ENCODE measurements at regions not wholly inside any gene's neighbourhood (a gene's known extent, or its start where the extent isn't known, plus 50 kb on each side); places are given as distances from the start of the nearest gene placed in this dataset.
"Not testable (repeated sequence)": the region's sequence is repeated elsewhere in the genome, so short reads cannot be mapped to it uniquely, and the experiment has no call there.

DNA sequence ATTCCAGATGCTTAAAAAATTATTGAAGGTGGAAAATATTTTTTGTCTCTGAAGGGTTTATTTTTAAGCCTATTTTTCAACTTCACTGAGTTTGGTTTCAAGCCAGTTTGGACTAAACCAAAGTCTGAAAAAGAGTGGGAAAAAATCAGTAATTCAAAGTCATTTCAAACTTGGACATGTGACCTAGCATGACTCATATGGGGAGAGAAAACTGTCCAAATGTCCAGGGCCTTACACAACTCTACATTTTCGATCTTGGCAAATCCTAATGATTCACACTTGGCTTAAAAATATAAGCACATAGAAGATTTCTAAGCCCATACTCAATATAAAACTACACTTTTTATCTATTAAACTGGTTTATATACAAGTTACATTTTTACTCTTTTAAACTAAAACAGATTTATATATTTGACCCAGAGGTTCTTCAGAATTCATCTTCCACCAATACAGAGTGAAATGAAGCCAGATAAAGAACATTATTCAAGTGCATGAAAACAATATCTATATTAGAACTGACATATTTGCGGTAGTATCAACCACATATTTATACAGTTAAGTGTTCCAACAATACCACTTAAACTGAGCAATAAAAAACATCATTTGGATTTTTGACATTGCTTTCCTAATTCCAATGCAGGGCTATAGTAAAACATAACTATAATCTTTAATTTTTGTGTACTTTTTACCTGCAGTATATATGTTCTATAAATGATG is 110.3 kb upstream of the TCF21 start:
- no peak for DNase-seq (ENCODE audit: low read depth, low spot score)

DNA sequence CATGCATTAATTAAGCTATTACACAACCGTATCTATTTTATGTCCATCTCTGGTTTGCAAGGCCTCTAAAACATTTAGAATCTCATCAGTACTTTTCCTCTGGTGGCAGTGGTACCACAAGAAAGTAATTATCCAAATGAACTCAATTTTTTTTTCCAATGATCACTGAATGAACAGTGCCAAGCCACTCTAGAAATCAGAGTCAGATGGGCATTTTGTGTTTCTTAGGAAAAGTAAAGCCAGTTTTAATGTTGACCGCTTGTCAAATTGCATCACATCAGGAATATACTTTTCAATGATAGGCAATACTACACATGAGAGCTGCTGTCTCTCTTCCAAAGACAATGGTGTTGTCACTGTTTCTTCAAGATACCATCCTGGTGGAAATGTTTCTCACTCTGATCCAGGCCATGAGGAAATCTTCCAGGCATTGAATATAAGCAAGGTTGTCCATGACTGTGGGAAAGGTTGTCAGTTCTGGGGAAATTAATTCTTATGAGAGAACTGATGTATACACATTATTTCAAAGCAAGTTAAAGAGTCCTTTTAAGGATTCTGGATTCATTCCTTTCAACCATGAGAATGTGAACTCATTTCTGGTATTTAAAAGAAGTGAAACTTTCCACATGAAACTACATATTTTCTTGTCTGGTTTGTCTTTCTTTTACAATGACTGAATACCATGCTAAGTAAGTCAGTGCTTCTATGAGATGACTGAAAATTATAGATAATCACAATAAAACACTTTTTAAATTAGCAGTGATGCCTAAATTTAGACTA is 108.8 kb upstream of the TCF21 start:
- H3K27ac ChIP-seq, result no peak overlapping the region

More for the DNA sequence above, 110.3 kb upstream of the TCF21 start:
- no peak overlapping the region for H3K27ac ChIP-seq

DNA sequence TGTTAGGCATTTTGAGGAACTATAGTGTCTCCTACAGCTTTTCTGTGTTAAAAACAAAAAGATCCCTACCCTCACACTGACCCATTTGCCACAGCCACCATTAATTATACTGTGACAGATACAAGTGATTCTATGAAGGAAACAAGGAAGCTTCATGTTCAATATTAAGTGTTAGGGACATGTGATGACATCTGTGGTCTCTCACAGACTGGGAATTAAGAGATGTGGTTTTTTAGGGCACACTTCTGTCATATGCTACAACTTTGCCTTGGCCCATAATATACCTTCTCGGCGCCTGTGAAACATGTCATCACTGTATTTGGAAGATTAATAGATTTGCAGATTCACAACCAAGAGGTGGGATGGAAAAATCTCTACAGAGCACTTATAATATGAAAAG is 102.9 kb upstream of the TCF21 start:
- no peak overlapping the region for H3K27ac ChIP-seq
- DNase-seq (ENCODE audit: low read depth, low spot score), result no peak

More for the DNA sequence above, 108.8 kb upstream of the TCF21 start:
- DNase-seq (ENCODE audit: low read depth, low spot score), result no peak

DNA sequence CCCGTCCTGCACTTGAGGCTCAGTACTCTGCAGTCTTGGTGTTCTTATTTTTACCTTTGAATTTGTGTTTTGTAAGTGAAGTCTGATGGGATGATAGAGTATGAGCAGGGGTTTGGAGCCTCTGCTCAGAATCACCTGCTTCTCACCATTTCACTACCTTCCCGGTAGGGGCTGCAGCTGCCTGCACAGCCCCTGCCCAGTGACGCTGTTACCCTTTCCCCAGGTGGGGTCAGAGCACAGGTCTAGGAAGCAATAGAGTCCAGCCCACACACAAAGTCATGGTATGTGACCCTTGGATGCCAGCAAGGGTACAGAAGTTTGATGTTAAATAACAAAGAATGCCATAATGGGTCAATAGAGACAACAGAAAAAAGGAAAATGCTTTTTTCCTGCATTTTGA is 101.8 kb upstream of the TCF21 start:
- no peak for DNase-seq (ENCODE audit: low read depth, low spot score)

DNA sequence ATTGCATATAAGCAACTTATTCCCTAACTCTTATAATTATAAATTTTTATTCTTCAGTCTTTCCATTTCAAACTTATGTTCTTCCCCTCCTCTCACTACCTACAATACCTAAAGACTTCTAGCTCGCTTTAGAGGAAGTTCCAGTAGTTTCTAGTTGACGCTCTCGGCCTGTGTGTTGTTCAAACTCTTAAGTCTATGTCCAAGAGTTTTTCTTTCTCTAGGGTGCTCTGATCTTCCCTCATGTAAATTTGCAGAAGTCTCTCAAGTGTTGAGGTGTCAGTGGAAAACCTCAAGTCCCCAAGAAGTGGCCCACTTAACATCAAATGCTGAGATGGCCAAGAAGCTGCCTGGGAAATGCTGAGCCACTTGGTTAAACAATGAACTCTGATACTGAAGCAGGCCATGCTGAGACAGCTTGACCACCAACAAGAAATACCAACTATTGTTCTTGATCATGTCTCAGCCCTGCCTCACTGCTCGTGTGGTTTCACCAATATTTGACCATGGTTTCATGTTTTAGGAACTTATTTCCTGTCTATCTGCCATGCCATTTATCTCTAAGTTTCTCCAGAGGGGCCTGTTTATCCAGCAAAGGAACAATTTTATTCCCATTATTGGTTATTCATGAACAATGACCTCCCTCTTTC is 100.9 kb upstream of the TCF21 start:
- H3K27ac ChIP-seq, result no peak overlapping the region
- no peak for DNase-seq (ENCODE audit: low read depth, low spot score)

More for the DNA sequence above, 101.8 kb upstream of the TCF21 start:
- H3K27ac ChIP-seq, result no peak overlapping the region

DNA sequence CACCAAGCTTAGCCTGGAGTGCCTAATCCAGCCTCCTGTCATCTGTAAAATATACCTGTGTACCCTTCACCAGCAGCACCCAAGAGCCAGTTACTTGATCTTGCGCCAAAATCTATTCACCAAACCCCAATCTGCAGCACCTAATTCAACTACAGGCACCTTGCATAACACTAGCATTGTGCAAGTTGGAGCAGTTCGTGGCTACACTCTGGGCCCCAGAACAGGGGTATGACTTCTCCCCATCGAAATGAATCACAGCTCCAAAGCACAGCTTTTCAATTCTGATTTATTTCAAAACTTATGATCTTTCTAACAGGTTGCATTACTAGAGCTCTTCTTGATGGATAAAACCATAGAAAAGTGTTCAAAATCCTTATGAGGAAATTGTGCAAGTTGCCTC is 100.4 kb upstream of the TCF21 start:
- H3K27ac ChIP-seq, result no peak overlapping the region
- DNase-seq (ENCODE audit: low read depth, low spot score), result no peak

DNA sequence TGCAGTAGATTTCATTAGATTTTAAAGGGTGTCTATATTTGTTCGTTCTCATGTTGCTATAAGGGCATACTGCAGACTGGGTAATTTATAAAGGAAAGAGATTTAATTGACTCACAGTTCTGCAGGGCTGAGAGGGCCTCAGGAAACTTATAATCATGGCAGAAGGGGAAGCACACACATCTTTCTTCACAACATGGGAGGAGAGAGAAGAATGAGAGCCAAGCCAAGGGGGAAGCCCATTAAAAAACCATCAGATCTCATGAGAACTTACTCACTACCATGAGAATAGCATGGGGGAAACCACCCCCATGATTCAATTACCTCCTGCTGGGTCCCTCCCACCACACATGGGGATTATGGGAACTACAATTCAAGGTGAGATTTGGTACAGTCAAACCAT is 99.5 kb upstream of the TCF21 start:
- not testable (repeated sequence) for H3K27ac ChIP-seq; DNase-seq (ENCODE audit: low read depth, low spot score)

DNA sequence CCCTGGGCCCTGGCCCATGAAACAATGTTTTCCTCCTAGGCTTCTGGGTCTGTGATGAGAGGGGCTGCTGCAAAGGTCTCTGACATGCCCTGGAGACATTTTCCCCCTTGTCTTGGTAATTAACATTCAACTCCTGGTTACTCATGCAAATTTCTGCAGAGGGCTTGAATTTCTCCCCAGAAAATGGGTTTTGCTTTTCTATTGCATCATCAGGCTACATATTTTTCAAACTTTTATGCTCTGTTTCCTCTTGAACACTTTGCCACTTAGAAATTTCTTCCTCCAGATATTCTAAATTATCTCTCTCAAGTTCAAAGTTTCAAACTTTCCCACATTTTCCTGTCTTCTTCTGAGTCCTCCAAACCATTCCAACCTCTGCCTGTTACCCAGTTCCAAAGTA is 98.2 kb upstream of the TCF21 start:
- not testable (repeated sequence) for DNase-seq (ENCODE audit: low read depth, low spot score); H3K27ac ChIP-seq

DNA sequence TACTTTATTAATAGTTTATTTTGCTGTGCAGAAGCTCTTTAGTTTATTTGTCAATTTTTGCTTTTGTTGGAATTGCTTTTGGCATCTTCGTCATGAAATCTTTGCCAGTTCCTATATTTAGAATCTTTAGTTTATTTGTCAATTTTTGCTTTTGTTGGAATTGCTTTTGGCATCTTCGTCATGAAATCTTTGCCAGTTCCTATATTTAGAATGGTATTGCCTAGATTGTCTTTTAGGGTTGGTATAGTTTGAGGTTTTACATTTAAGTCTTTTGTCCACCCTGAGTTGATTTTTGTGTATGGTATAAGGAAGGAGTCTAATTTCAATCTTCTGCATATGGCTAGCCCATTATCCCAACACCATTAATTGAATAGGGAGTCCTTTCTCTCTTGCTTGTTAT is 93.9 kb upstream of the TCF21 start:
- DNase-seq (ENCODE audit: low read depth, low spot score); H3K27ac ChIP-seq: not testable (repeated sequence)

DNA sequence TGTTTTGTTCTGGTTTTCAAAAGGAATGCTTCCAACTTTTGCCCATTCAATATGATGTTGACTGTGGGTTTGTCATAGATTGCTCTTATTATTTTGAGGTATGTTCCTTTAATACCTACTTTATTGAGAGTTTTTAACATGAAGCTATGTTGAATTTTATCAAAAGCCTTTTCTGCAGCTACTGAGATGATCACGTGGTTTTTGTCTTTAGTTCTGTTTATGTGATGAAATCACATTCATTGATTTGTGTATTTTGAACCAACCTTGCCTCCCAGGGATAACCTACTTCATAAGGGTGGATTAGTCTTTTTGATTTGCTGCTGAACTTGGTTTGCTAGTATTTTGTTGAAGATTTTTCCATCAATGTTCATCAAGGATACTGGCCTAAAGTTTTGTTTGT is 92.7 kb upstream of the TCF21 start:
- no peak for DNase-seq (ENCODE audit: low read depth, low spot score)
- no peak overlapping the region for H3K27ac ChIP-seq

DNA sequence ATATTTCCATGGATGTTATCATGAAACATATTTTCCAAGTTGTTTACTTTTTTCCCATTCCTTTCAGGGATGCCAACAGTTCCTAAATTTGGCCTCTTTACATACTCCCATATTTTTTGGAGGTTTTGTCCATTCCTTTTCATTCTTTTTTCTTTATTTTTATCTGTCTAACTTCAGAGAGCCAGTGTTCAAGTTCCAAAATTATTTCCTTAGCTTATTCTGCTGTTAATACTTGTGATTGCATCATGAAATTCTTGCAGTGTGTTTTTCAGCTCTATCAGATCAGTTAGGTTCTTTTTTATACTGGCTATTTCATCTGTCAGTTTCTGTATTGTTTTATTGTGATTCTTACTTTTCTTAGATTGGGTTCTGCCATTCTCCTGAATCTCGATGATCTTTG is 89.9 kb upstream of the TCF21 start:
- no peak for DNase-seq (ENCODE audit: low read depth, low spot score)
- H3K27ac ChIP-seq, result no peak overlapping the region

DNA sequence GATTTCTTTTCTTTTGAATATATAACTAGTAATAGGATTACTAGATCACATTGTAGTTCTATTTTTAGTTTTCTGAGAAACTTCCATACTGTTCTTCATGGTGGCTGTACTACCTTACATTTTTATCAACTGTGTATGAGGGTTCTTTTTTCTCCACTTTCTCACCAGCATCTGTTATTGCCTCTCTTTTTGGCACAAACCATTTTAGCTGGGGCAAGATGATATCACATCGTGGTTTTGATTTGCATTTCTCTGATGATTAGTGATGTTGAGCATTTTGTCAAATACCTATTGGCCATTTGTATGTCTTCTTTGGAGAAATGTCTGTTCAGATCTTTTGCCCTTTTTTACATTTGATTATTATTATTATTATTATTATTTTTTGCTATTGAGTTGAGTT is 86.1 kb upstream of the TCF21 start:
- H3K27ac ChIP-seq, result no peak overlapping the region
- DNase-seq (ENCODE audit: low read depth, low spot score), result no peak

DNA sequence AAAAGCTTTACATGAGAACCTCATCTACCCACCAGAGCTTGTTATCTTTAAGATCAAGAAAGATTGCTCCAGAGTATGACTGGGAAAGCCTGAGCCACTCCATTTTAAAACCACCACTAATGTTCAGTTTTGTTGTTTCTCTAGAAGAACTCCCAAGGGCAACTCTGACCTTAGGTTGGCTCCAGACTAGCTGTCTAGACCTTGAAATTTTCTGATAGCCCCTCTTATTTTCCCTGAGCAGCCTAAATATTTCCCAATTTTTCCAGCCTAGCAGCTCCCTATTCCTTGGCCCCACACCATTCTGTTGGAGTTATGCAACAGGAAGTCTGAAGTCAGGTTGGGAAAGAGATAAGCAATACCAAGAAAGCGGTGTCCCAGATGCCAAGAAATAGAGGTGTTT is 84.6 kb upstream of the TCF21 start:
- DNase-seq (ENCODE audit: low read depth, low spot score), result no peak
- no peak overlapping the region for H3K27ac ChIP-seq

DNA sequence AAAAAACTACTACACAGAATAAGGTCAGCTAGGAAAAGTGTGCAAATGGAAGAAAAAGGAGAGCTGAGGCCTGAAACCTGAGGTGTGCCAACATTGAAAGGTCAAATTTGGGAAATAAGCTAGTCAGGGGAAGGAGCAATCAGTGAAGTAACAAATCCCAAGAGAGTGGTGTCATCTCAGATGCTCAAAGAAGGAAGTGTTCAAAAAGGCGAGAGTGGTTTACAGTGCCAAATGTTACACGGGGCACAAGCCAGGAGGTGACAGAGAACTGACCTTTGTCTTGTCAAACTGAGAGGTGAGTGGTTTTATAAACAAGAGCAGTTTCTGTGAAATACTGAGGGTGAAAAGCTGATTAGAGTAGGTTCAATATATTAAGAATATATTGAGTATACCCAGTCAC is 83.0 kb upstream of the TCF21 start:
- no peak for DNase-seq (ENCODE audit: low read depth, low spot score)
- H3K27ac ChIP-seq, result no peak overlapping the region

DNA sequence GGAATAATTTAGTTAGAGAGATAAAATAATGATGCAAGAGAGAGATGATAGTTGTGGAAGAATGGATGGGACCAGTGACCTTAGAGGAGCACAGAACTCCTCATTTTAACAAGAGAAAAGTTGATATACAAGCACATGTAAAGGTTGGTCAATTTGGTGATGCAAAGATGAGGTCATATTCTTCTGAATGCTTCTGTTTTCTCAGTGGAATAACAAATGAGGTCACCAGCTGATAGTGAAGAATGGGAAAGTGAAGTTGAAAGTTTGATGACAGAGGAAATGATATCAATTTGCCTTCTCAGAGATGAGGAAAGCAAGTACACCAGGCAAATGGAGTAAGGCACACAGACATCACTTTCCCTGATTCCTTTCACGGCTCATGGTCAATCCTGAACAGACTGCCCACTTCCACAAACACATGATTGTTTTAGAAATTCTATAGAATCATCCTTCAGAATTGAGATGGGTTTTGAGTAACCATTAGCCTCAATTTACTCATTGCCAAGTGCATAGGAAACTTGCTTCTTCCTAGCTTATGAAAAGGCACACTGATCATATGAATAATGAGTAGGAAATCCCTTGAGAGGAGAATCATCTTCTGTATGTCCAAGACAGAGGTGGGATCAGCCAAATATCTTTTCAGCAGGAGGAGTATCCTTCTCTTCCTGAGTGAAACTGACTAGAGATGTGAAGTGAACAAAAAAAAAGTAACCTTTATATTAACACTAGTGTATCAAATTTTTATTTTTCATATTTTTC is 82.4 kb upstream of the TCF21 start:
- no peak overlapping the region for H3K27ac ChIP-seq
- no peak for DNase-seq (ENCODE audit: low read depth, low spot score)

DNA sequence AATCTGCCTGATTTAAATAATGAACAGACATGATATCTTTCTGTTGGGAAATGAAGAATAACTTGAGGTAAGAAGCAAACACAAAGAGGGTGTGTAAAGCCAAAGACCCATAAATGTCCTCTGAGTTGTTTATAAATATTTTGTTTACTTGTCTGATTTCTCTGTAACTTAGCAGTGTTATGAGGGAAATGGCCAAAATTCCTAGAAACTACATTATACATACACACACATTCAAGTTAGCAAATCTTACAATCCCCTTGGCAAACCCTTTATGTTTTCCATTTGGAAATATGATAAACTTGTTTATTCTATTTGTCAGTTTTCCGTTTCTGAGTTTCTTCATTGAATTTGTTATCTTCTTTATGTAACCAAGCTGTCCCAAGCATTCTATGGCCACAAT is 81.4 kb upstream of the TCF21 start:
- H3K27ac ChIP-seq, result no peak overlapping the region
- no peak for DNase-seq (ENCODE audit: low read depth, low spot score)

DNA sequence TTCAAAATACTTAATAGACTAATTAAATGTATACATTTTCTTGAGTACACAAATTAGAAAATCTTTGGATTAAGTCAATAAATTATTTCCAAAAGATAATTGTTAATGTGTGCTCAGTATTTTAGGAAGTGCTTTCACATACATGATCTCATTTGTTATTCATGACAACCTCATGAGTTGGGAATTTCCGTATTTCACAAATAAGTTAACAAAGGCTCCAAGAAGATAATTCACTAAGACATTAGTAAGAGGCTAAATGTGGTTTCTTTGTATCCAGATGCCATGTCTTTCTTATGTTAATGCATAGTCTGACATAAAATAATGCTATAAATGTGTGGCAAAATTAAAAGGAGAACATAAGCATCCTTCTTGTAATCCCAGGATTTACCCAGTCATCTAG is 79.5 kb upstream of the TCF21 start:
- DNase-seq (ENCODE audit: low read depth, low spot score), result no peak
- peak overlapping the region; percentile 16 for H3K27ac ChIP-seq

DNA sequence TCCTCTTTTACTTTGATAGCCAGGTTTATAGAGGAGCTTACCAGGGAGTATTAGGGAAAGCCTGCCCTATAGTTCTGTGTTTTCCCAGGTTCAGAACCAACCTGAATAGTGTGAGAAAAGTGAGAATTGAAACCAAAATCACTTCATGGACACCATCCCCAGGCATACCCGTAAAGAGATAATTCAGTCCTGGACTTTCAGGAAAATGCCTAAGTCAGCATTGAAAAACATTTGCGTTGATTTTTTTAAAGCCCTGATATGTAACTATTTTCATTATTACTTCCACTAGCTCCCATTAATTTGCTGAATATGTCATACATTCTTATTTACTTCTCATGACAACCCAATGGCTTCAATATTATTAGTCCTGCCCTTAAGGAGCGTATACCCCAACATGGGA is 77.4 kb upstream of the TCF21 start:
- DNase-seq (ENCODE audit: low read depth, low spot score), result no peak
- H3K27ac ChIP-seq, result no peak overlapping the region

DNA sequence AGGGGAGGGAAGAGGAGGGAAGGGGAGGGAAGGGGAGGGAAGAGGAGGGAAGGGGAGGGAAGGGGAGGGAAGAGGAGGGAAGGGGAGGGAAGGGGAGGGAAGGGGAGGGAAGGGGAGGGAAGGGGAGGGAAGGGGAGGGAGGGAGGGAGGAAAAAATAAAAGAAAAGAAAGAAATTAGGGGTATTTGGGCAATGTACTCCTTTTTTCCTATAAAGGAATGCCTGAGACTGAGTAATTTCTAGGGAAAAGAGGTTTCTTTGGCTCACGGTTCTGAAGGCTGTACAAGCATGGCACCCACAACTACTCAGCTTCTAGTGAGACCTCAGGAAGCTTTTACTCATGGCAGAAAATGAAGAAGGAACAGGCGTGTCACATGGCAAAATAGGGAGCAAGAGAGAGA is 76.5 kb upstream of the TCF21 start:
- H3K27ac ChIP-seq; DNase-seq (ENCODE audit: low read depth, low spot score): not testable (repeated sequence)

DNA sequence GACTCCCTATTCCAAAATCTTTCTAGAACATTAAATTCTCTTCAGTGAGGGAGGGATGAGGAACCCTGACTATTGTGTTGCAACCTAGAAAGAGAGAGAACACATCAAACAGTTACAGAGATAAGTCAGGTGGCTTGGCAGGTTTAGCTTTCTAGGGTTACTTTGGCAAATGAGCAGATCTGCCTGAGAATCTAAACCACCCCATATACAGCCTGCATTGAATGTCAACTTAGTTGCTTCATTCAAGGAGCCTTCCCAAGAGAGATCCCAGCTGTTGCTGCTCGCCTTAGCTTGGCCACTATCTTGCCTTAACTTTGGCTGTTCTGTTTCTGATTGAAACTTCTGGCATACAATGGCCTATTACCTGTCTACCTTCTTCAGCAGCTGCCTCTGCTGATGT is 74.7 kb upstream of the TCF21 start:
- peak overlapping the region; percentile 20 for H3K27ac ChIP-seq
- DNase-seq (ENCODE audit: low read depth, low spot score), result no peak

DNA sequence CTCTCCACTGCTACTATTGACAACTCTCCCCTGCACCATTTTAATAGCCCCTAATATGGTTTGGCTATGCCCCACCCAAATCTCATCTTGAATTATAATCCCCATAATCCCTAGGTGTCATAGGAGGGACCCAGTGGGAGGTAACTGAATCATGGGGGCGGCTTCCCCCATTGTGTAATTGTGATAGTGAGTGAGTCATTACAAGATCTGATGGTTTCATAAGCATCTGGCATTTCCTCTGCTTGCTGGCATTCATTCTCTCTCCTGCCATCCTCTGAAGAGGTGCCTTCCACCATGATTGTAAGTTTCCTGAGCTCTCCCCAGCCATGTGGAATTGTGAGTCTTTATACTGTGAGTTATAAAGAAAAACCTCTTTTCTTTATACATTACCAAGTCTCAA is 74.1 kb upstream of the TCF21 start:
- peak overlapping the region; percentile 20 for H3K27ac ChIP-seq
- DNase-seq (ENCODE audit: low read depth, low spot score), result peak; percentile 27

Data from epithelial cell of prostate (primary cell).